RWPE2 (cell line): ENCODE measurements at regions not wholly inside any gene's neighbourhood (a gene's known extent, or its start where the extent isn't known, plus 50 kb on each side); places are given as distances from the start of the nearest gene placed in this dataset.
A peak's percentile ranks its signal among the peaks of the same experiment; 100 is the strongest.

Source experiments
- ATAC-seq: fragments of 200-7000 bp; cut with Tn5 transposase; 3 replicates; pipeline ENCODE4 v1.9.1; 2021; ENCODE audit warnings: low read depth
- DNase-seq: peaks from one replicate; pipeline ENCODE4 v3.0.0-alpha.2; 2020; ENCODE audit warnings: low spot score
- H3K27ac ChIP-seq: fragments of 450-650 bp; 2 replicates; pipeline ENCODE4 v1.5.1; 2017; ENCODE audit warnings: mild to moderate bottlenecking; ENCODE audit not compliant: poor library complexity, severe bottlenecking
- H3K27me3 ChIP-seq: fragments of 250-450 bp; sonication (Bioruptor Pico); 2 replicates; pipeline ENCODE4 v1.5.1; 2021; ENCODE audit warnings: mild to moderate bottlenecking, moderate library complexity; ENCODE audit not compliant: insufficient read depth, poor library complexity, severe bottlenecking
- H3K36me3 ChIP-seq: fragments of 250-450 bp; sonication (Bioruptor Pico); 2 replicates; pipeline ENCODE4 v1.5.1; 2020; ENCODE audit warnings: low read depth, mild to moderate bottlenecking, moderate library complexity
- H3K4me1 ChIP-seq: fragments of 250-450 bp; sonication (Bioruptor Pico); 2 replicates; pipeline ENCODE4 v1.5.1; 2021; ENCODE audit warnings: mild to moderate bottlenecking, moderate library complexity; ENCODE audit not compliant: insufficient read depth, poor library complexity, severe bottlenecking
- H3K4me3 ChIP-seq: fragments of 250-450 bp; sonication (Bioruptor Pico); 2 replicates; pipeline ENCODE4 v1.5.1; 2021; ENCODE audit warnings: mild to moderate bottlenecking, moderate library complexity; ENCODE audit not compliant: severe bottlenecking
- H3K9me3 ChIP-seq: fragments of 250-450 bp; sonication (Bioruptor Pico); 2 replicates; pipeline ENCODE4 v1.5.1; 2021; ENCODE audit warnings: mild to moderate bottlenecking, moderate library complexity; ENCODE audit not compliant: severe bottlenecking
- TF ChIP-seq, protein P1 (sequence below): fragments of 450-650 bp; IDR thresholded peaks from one replicate; pipeline ENCODE4 v1.5.1; 2017; ENCODE audit warnings: mild to moderate bottlenecking, moderate library complexity; ENCODE audit not compliant: poor library complexity, severe bottlenecking

GRCh38 chr18:73927496-73927895 lies 220.1 kb downstream of the FBXO15 start:
- DNase-seq (no peak), ATAC-seq (no peak)
- H3K36me3 ChIP-seq: no peaks in the 10 kb centered on the region
- no peaks in the 10 kb centered on the region for H3K4me1 ChIP-seq
- no peaks in the 10 kb centered on the region for H3K27me3 ChIP-seq
- H3K4me3 ChIP-seq: no peak overlapping the region
- no peak overlapping the region for H3K27ac ChIP-seq
- TF ChIP-seq, protein P1, sequence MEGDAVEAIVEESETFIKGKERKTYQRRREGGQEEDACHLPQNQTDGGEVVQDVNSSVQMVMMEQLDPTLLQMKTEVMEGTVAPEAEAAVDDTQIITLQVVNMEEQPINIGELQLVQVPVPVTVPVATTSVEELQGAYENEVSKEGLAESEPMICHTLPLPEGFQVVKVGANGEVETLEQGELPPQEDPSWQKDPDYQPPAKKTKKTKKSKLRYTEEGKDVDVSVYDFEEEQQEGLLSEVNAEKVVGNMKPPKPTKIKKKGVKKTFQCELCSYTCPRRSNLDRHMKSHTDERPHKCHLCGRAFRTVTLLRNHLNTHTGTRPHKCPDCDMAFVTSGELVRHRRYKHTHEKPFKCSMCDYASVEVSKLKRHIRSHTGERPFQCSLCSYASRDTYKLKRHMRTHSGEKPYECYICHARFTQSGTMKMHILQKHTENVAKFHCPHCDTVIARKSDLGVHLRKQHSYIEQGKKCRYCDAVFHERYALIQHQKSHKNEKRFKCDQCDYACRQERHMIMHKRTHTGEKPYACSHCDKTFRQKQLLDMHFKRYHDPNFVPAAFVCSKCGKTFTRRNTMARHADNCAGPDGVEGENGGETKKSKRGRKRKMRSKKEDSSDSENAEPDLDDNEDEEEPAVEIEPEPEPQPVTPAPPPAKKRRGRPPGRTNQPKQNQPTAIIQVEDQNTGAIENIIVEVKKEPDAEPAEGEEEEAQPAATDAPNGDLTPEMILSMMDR: no peak
- no peaks in the 10 kb centered on the region for H3K9me3 ChIP-seq

DNA sequence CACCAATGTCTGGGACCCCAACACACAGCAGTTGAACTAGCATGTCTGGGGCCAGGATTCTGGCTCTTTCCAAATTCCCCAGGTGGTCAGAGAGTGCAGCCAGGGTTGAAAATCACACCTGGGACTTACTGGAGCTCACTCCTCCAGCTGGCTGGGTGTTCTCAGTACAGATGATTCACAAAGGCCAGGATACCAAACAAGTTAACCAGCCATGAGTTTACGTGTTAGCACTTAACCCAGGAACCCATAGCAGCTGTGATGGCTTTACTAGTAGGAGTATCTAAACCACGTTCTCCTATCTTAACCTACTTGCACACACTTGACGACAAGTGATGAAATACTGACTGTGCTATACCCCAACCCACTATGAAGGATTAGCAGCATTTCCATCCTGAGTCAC lies 222.8 kb downstream of the FBXO15 start:
- H3K36me3 ChIP-seq: no peaks in the 10 kb centered on the region
- TF ChIP-seq, protein P1: no peak
- H3K27ac ChIP-seq: no peak overlapping the region
- DNase-seq (no peak), ATAC-seq (peak; percentile 42; the same call in 1 of the 3 replicates)
- no peak overlapping the region for H3K4me3 ChIP-seq
- H3K27me3 ChIP-seq: peaks cover 3% of the 10 kb centered on the region
- H3K9me3 ChIP-seq: no peaks in the 10 kb centered on the region
- no peaks in the 10 kb centered on the region for H3K4me1 ChIP-seq

- Histone ChIP-seq H3K4me1 (no peaks in the 10 kb centered on the region), H3K27ac (no peak overlapping the region), H3K9me3 (no peaks in the 10 kb centered on the region), H3K4me3 (no peak overlapping the region), H3K27me3 (peaks cover 3% of the 10 kb centered on the region), H3K36me3 (no peaks in the 10 kb centered on the region)
- no peak for ATAC-seq
- TF ChIP-seq, protein P1: no peak
- DNase-seq: no peak
Observed at GRCh38 chr18:73924307-73924706, 223.3 kb downstream of the FBXO15 start.

- H3K4me1 ChIP-seq: no peaks in the 10 kb centered on the region
- TF ChIP-seq, protein P1: no peak
Observed at GRCh38 chr18:73923866-73924265, 223.8 kb downstream of the FBXO15 start.

GRCh38 chr18:73920033-73920432 lies 227.6 kb downstream of the FBXO15 start:
- DNase-seq (no peak), ATAC-seq (no peak)
- Histone ChIP-seq H3K4me3 (no peak overlapping the region), H3K4me1 (no peaks in the 10 kb centered on the region), H3K27me3 (peaks cover 6% of the 10 kb centered on the region), H3K9me3 (no peaks in the 10 kb centered on the region), H3K27ac (no peak overlapping the region), H3K36me3 (no peaks in the 10 kb centered on the region)
- TF ChIP-seq, protein P1: no peak

More at GRCh38 chr18:73923866-73924265, 223.8 kb downstream of the FBXO15 start:
- peaks cover 3% of the 10 kb centered on the region for H3K27me3 ChIP-seq
- H3K36me3 ChIP-seq: no peaks in the 10 kb centered on the region
- H3K9me3 ChIP-seq: no peaks in the 10 kb centered on the region
- no peak overlapping the region for H3K4me3 ChIP-seq
- DNase-seq (no peak), ATAC-seq (no peak)
- no peak overlapping the region for H3K27ac ChIP-seq
